ENCODE measurements at regions not wholly inside any gene's neighbourhood (a gene's known extent, or its start where the extent isn't known, plus 50 kb on each side); places are given as distances from the start of the nearest gene placed in this dataset.
"Not testable (repeated sequence)": the region's sequence is repeated elsewhere in the genome, so short reads cannot be mapped to it uniquely, and the experiment has no call there.

GRCh38 chr9:115585458-115585857 lies 467.5 kb upstream of the TNC start:
- TF ChIP-seq CTCF, EZH2phosphoT487 (IDR thresholded peaks at IDR 0.05; ENCODE audit: low read length): not testable (repeated sequence)
